ENCODE measurements at regions not wholly inside any gene's neighbourhood (a gene's known extent, or its start where the extent isn't known, plus 50 kb on each side); places are given as distances from the start of the nearest gene placed in this dataset.
A peak's percentile ranks its signal among the peaks of the same experiment; 100 is the strongest.

- no peak overlapping the region for H3K27ac ChIP-seq
- no peak for TF ChIP-seq ZFX (IDR thresholded peaks at IDR 0.05; ENCODE audit: borderline replicate concordance)
- TF ChIP-seq CTCF (IDR thresholded peaks at IDR 0.05), result no peak
These were observed 444.0 kb upstream of the SGCG start for GRCh38 chr13:22736768-22737092.

- no peak overlapping the region for H3K27ac ChIP-seq
- TF ChIP-seq ZFX (IDR thresholded peaks at IDR 0.05; ENCODE audit: borderline replicate concordance), result no peak
- no peak for TF ChIP-seq CTCF (IDR thresholded peaks at IDR 0.05)
These were observed 442.4 kb upstream of the SGCG start for GRCh38 chr13:22738357-22738756.

- no peak overlapping the region for H3K27ac ChIP-seq
- TF ChIP-seq CTCF (IDR thresholded peaks at IDR 0.05) (peak; percentile 52), ZFX (IDR thresholded peaks at IDR 0.05; ENCODE audit: borderline replicate concordance) (no peak)
These were observed 440.5 kb upstream of the SGCG start for GRCh38 chr13:22740264-22740663.

GRCh38 chr13:22744688-22745452 lies 435.9 kb upstream of the SGCG start:
- TF ChIP-seq ZFX (IDR thresholded peaks at IDR 0.05; ENCODE audit: borderline replicate concordance), result no peak
- no peak for TF ChIP-seq CTCF (IDR thresholded peaks at IDR 0.05)
- H3K27ac ChIP-seq, result no peak overlapping the region

GRCh38 chr13:22748866-22749577 lies 431.8 kb upstream of the SGCG start:
- H3K27ac ChIP-seq, result no peak overlapping the region
- no peak for TF ChIP-seq CTCF (IDR thresholded peaks at IDR 0.05)
- TF ChIP-seq ZFX (IDR thresholded peaks at IDR 0.05; ENCODE audit: borderline replicate concordance), result no peak

- TF ChIP-seq CTCF (IDR thresholded peaks at IDR 0.05), result no peak
- TF ChIP-seq ZFX (IDR thresholded peaks at IDR 0.05; ENCODE audit: borderline replicate concordance), result no peak
- H3K27ac ChIP-seq, result no peak overlapping the region
These were observed 431.2 kb upstream of the SGCG start for GRCh38 chr13:22749626-22750025.

GRCh38 chr13:22757530-22758120 lies 423.2 kb upstream of the SGCG start:
- H3K27ac ChIP-seq, result no peak overlapping the region
- TF ChIP-seq CTCF (IDR thresholded peaks at IDR 0.05) (peak; percentile 61), ZFX (IDR thresholded peaks at IDR 0.05; ENCODE audit: borderline replicate concordance) (no peak)

All from 22Rv1 (cell line).